Gastrocnemius medialis (tissue), 4 donors: ENCODE measurements at regions not wholly inside any gene's neighbourhood (a gene's known extent, or its start where the extent isn't known, plus 50 kb on each side); places are given as distances from the start of the nearest gene placed in this dataset.

Experiments
- ATAC-seq, 2 donors: fragments of 150-250 bp; one replicate each; pipeline ENCODE4 v1.9.1; 2016
- DNase-seq, 2 donors: peaks; one replicate each; pipeline ENCODE4 v3.0.0-alpha.2; 2019
- H3K27ac ChIP-seq, 4 donors: fragments of 200-600 bp; sonication (generic); 1 replicate in 1 of 4; 2 replicates in 3 of 4; pipeline ENCODE4 v1.5.1; 2016 to 2018; ENCODE audit warnings: mild to moderate bottlenecking in 2 of 4, moderate library complexity in 1 of 4
- H3K27me3 ChIP-seq, 3 donors: fragments of 200-600 bp; sonication (generic) in 2 of 3; 1 replicate in 1 of 3; 2 replicates in 2 of 3; pipeline versions ENCODE4 v1.5.1 to v1.6.0; 2016 to 2019; ENCODE audit warnings: mild to moderate bottlenecking in 1 of 3, moderate library complexity in 1 of 3
- H3K36me3 ChIP-seq, 2 donors: fragments of 200-600 bp; sonication (generic) in 1 of 2; one replicate each; pipeline ENCODE4 v1.5.1; 2017 to 2018
- H3K4me1 ChIP-seq, 2 donors: fragments of 200-600 bp; sonication (generic) in 1 of 2; one replicate each; pipeline ENCODE4 v1.5.1; 2016 to 2017; ENCODE audit warnings: mild to moderate bottlenecking in 2 of 2
- H3K4me3 ChIP-seq, 4 donors: fragments of 200-600 bp; sonication (generic) in 3 of 4; 1 replicate in 1 of 4; 2 replicates in 3 of 4; pipeline ENCODE4 v1.5.1; 2016 to 2019; ENCODE audit warnings: mild to moderate bottlenecking in 2 of 4
- H3K9me3 ChIP-seq, 3 donors: fragments of 200-600 bp; sonication (generic) in 2 of 3; 1 replicate in 1 of 3; 2 replicates in 2 of 3; pipeline ENCODE4 v1.5.1; 2016 to 2019
- CTCF ChIP-seq, 5 experiments: fragments of 450-650 bp in 3 of 5; fragments of 200-600 bp in 2 of 5; sonication (generic) in 2 of 5; IDR thresholded peaks in 4 of 5; conservative IDR thresholded peaks in 1 of 5; 1 replicate in 4 of 5; 2 replicates in 1 of 5; pipeline ENCODE4 v1.5.1; 2016 to 2019; ENCODE audit warnings: antibody characterized with exemption in 5 of 5, mild to moderate bottlenecking in 3 of 5, moderate library complexity in 3 of 5
- POLR2A ChIP-seq, 2 donors: fragments of 450-650 bp; IDR thresholded peaks; one replicate each; pipeline ENCODE4 v1.6.1; 2017; ENCODE audit warnings: antibody characterized with exemption in 2 of 2, mild to moderate bottlenecking in 2 of 2, moderate library complexity in 2 of 2
- in situ Hi-C, 4 donors: fragments of 200-750 bp; cut with MboI; loops; one replicate each; pipeline versions ENCODE4 v1.15.0 to v1.8.0; 2017; ENCODE audit warnings: low sequenced_read_pairs in 4 of 4
- intact Hi-C: fragments of 100-400 bp; cut with DNase I; formaldehyde crosslinking; loops from one replicate; pipeline ENCODE4 v1.15.1; 2023; ENCODE audit warnings: low total_unique reads

- in situ Hi-C loops: no loop called here
- TF ChIP-seq POLR2A (IDR thresholded peaks at IDR 0.05): no peak
- no peak for TF ChIP-seq CTCF (IDR thresholded peaks at IDR 0.05 in 4 of 5, conservative IDR thresholded peaks at IDR 0.05 in 1 of 5)
- ATAC-seq: no peak
Observed at GRCh38 chr4:65923616-65924015, 253.3 kb upstream of the EPHA5 start.

GRCh38 chr4:65921180-65921579, 250.9 kb upstream of the EPHA5 start:
- intact Hi-C loops (no loop called here), in situ Hi-C loops (no loop called here)
- ATAC-seq (no peak), DNase-seq (no peak)
- no peaks in the 10 kb centered on the region for H3K9me3 ChIP-seq
- H3K27me3 ChIP-seq: no peaks in the 10 kb centered on the region
- TF ChIP-seq CTCF (IDR thresholded peaks at IDR 0.05 in 4 of 5, conservative IDR thresholded peaks at IDR 0.05 in 1 of 5): no peak
- TF ChIP-seq POLR2A (IDR thresholded peaks at IDR 0.05): no peak
- H3K36me3 ChIP-seq: no peaks in the 10 kb centered on the region
- H3K4me1 ChIP-seq: no peaks in the 10 kb centered on the region
- H3K4me3 ChIP-seq: no peak overlapping the region
- no peak overlapping the region for H3K27ac ChIP-seq

More at GRCh38 chr4:65923616-65924015, 253.3 kb upstream of the EPHA5 start:
- H3K4me1 ChIP-seq: no peaks in the 10 kb centered on the region
- H3K27ac ChIP-seq: no peak overlapping the region
- no peaks in the 10 kb centered on the region for H3K36me3 ChIP-seq
- no peak for DNase-seq
- intact Hi-C loops: no loop called here
- H3K27me3 ChIP-seq: no peaks in the 10 kb centered on the region
- H3K9me3 ChIP-seq: no peaks in the 10 kb centered on the region
- H3K4me3 ChIP-seq: no peak overlapping the region

GRCh38 chr4:65918872-65919271, 248.6 kb upstream of the EPHA5 start:
- Histone ChIP-seq H3K27ac (no peak overlapping the region), H3K4me3 (no peak overlapping the region), H3K36me3 (no peaks in the 10 kb centered on the region), H3K4me1 (no peaks in the 10 kb centered on the region), H3K27me3 (no peaks in the 10 kb centered on the region), H3K9me3 (no peaks in the 10 kb centered on the region)
- intact Hi-C loops: no loop called here
- DNase-seq (no peak), ATAC-seq (no peak)
- TF ChIP-seq CTCF (IDR thresholded peaks at IDR 0.05 in 4 of 5, conservative IDR thresholded peaks at IDR 0.05 in 1 of 5) (no peak), POLR2A (IDR thresholded peaks at IDR 0.05) (no peak)
- in situ Hi-C loops: no loop called here

- no peak for TF ChIP-seq CTCF (IDR thresholded peaks at IDR 0.05 in 4 of 5, conservative IDR thresholded peaks at IDR 0.05 in 1 of 5)
- TF ChIP-seq POLR2A (IDR thresholded peaks at IDR 0.05): no peak
- Histone ChIP-seq H3K36me3 (no peaks in the 10 kb centered on the region), H3K4me3 (no peak overlapping the region), H3K4me1 (no peaks in the 10 kb centered on the region), H3K27me3 (no peaks in the 10 kb centered on the region), H3K9me3 (no peaks in the 10 kb centered on the region), H3K27ac (no peak overlapping the region)
- DNase-seq (no peak), ATAC-seq (no peak)
- in situ Hi-C loops (no loop called here), intact Hi-C loops (no loop called here)
Observed at GRCh38 chr4:65918212-65918611, 247.9 kb upstream of the EPHA5 start.

- intact Hi-C loops (no loop called here), in situ Hi-C loops (no loop called here)
- no peak overlapping the region for H3K27ac ChIP-seq
- no peak overlapping the region for H3K4me3 ChIP-seq
- no peaks in the 10 kb centered on the region for H3K9me3 ChIP-seq
- TF ChIP-seq POLR2A (IDR thresholded peaks at IDR 0.05) (no peak), CTCF (IDR thresholded peaks at IDR 0.05 in 4 of 5, conservative IDR thresholded peaks at IDR 0.05 in 1 of 5) (no peak)
- no peaks in the 10 kb centered on the region for H3K4me1 ChIP-seq
- DNase-seq (no peak), ATAC-seq (no peak)
- no peaks in the 10 kb centered on the region for H3K36me3 ChIP-seq
- no peaks in the 10 kb centered on the region for H3K27me3 ChIP-seq
Observed at GRCh38 chr4:65917486-65917885, 247.2 kb upstream of the EPHA5 start.
